ENCODE measurements at regions not wholly inside any gene's neighbourhood (a gene's known extent, or its start where the extent isn't known, plus 50 kb on each side); places are given as distances from the start of the nearest gene placed in this dataset.
A peak's percentile ranks its signal among the peaks of the same experiment; 100 is the strongest.

GRCh38 chr1:55375617-55376258, 160.6 kb upstream of the USP24 start:
- Histone ChIP-seq H4K20me1 (ENCODE audit: insufficient read depth, low read length) (no peaks in the 10 kb centered on the region), H3K79me2 (ENCODE audit: insufficient read depth, low read length) (no peaks in the 10 kb centered on the region), H3K27ac (ENCODE audit: extremely low read length, insufficient read depth, low read length) (no peak overlapping the region), H2AFZ (ENCODE audit: low read length) (no peak overlapping the region), H3K27me3 (ENCODE audit: control insufficient read depth in 1 of 2, insufficient read depth in 2 of 2, low read length in 2 of 2) (no peaks in the 10 kb centered on the region), H3K36me3 (replicated peaks in 1 of 2; ENCODE audit: control insufficient read depth in 1 of 2, insufficient read depth in 2 of 2, low read length in 2 of 2) (no peaks in the 10 kb centered on the region), H3K4me3 (replicated peaks in 1 of 3; ENCODE audit: insufficient read depth in 1 of 3, low read depth in 2 of 3, low read length in 3 of 3) (no peak overlapping the region), H3K9ac (ENCODE audit: insufficient read depth, low read depth, low read length) (no peak overlapping the region), H3K4me1 (ENCODE audit: insufficient read depth, low read length) (no peaks in the 10 kb centered on the region), H3K4me2 (ENCODE audit: low read depth, low read length) (no peak overlapping the region), H3K9me3 (ENCODE audit: low read length) (no peaks in the 10 kb centered on the region)
- intact Hi-C loops (cut with micrococcal nuclease; ENCODE audit: unreplicated experiment) (loop anchor here (5.0 kb wide), 2 partner anchors 102 to 1212 kb away; no protein-coding TSS in a partner anchor), in situ Hi-C loops (cut with HindIII; ENCODE audit: extremely low pct_ligation_motif_present, low pct_unique_long_range_greater_than_20kb) (loop anchor here (5.0 to 10.0 kb wide), 2 partner anchors 517 to 1209 kb away; no protein-coding TSS in a partner anchor)
- TF ChIP-seq RAD21 (CRISPR knock-in tag; IDR thresholded peaks at IDR 0.05) (peak; percentile 52; the same call in 1 of the 2 replicates), HNRNPL (IDR thresholded peaks at IDR 0.05; ENCODE audit: low read depth, low read length) (0 out of 2 replicates have a peak, but pooled peaks have one; percentile 80), ZNF224 (CRISPR knock-in tag; IDR thresholded peaks at IDR 0.05) (no peak), ZFAT (CRISPR knock-in tag; conservative IDR thresholded peaks at IDR 0.05) (no peak), STAG1 (CRISPR knock-in tag; IDR thresholded peaks at IDR 0.05) (peak; percentile 79), SMC3 (IDR thresholded peaks at IDR 0.05; ENCODE audit: low read length) (peak; percentile 76), ZNF841 (CRISPR knock-in tag; IDR thresholded peaks at IDR 0.05; ENCODE audit: borderline replicate concordance) (no peak), MXI1 (IDR thresholded peaks at IDR 0.05; ENCODE audit: borderline replicate concordance, low read depth, low read length) (0 out of 3 replicates have a peak, but pooled peaks have one; percentile 19)
- TF ChIP-seq, protein P1, sequence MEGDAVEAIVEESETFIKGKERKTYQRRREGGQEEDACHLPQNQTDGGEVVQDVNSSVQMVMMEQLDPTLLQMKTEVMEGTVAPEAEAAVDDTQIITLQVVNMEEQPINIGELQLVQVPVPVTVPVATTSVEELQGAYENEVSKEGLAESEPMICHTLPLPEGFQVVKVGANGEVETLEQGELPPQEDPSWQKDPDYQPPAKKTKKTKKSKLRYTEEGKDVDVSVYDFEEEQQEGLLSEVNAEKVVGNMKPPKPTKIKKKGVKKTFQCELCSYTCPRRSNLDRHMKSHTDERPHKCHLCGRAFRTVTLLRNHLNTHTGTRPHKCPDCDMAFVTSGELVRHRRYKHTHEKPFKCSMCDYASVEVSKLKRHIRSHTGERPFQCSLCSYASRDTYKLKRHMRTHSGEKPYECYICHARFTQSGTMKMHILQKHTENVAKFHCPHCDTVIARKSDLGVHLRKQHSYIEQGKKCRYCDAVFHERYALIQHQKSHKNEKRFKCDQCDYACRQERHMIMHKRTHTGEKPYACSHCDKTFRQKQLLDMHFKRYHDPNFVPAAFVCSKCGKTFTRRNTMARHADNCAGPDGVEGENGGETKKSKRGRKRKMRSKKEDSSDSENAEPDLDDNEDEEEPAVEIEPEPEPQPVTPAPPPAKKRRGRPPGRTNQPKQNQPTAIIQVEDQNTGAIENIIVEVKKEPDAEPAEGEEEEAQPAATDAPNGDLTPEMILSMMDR (CRISPR knock-in tag; IDR thresholded peaks at IDR 0.05), result peak; percentile 76
- 0% methylated on average over 4 of the region's 4 CpGs for WGBS (ENCODE audit: low lambda C conversion rate)
- ATAC-seq (peak; percentile 62), FAIRE-seq (no peak), DNase-seq (ENCODE audit: low spot score) (peak; percentile 34)
- ChIA-PET CTCF (ENCODE audit: low intra/inter-chr PET ratio, low total read pairs) (interaction anchor here (1.0 to 1.9 kb wide), 3 partner anchors 103 to 1209 kb away, joined by 3 to 5 read pairs (median 4); no protein-coding TSS in a partner anchor), POLR2A (interaction anchor here (1.4 kb wide), 1 partner anchor 31 kb away, joined by 3 read pairs; no protein-coding TSS in a partner anchor)
- no TSS peak for BruUV-seq (replicated peaks)
